Neural cell (in vitro differentiated cells): ENCODE measurements at regions not wholly inside any gene's neighbourhood (a gene's known extent, or its start where the extent isn't known, plus 50 kb on each side); places are given as distances from the start of the nearest gene placed in this dataset.

ENCODE experiments used
- H2AFZ ChIP-seq: fragments of 200-600, 300-800 bp; sonication (generic), shearing (Covaris generic); 2 replicates; pipeline ENCODE4 v1.6.0; 2014; ENCODE audit warnings: low read depth, mild to moderate bottlenecking, antibody characterized with exemption, low read length, moderate library complexity
- H3F3A ChIP-seq: fragments of 200-600 bp; shearing (Covaris generic); 2 replicates; pipeline ENCODE4 v1.6.1; 2016; ENCODE audit warnings: mild to moderate bottlenecking, moderate library complexity, mixed read lengths, antibody characterized with exemption, low read length; ENCODE audit not compliant: insufficient read depth, poor library complexity, severe bottlenecking
- H3K27ac ChIP-seq: fragments of 200-600, 300-800 bp; sonication (generic), shearing (Covaris generic); 2 replicates; pipeline ENCODE4 v1.5.1; 2014; ENCODE audit warnings: mild to moderate bottlenecking, low read length, moderate library complexity
- H3K27me3 ChIP-seq: fragments of 300-800, 200-600 bp; sonication (generic), shearing (Covaris generic); 2 replicates; pipeline ENCODE4 v1.6.0; 2014; ENCODE audit warnings: mild to moderate bottlenecking, low read depth, low read length, moderate library complexity; ENCODE audit not compliant: insufficient read depth
- H3K36me3 ChIP-seq: fragments of 300-800, 200-600 bp; sonication (generic), shearing (Covaris generic); 2 replicates; pipeline ENCODE4 v1.5.1; 2014; ENCODE audit warnings: mild to moderate bottlenecking, antibody characterized with exemption, low read length, moderate library complexity; ENCODE audit not compliant: insufficient read depth
- H3K4me2 ChIP-seq: fragments of 300-800, 200-600 bp; sonication (generic), shearing (Covaris generic); 2 replicates; pipeline ENCODE4 v1.6.0; 2014; ENCODE audit warnings: mild to moderate bottlenecking, low read length
- H3K4me3 ChIP-seq: fragments of 300-800, 200-600 bp; sonication (generic), shearing (Covaris generic); 2 replicates; pipeline ENCODE4 v1.5.1; 2014; ENCODE audit warnings: mild to moderate bottlenecking, low read length, moderate library complexity
- H3K79me2 ChIP-seq: fragments of 200-600 bp; shearing (Covaris generic); replicated peaks from 2 replicates; pipeline ENCODE4 v1.6.0; 2014; ENCODE audit warnings: mild to moderate bottlenecking, low read length, moderate library complexity; ENCODE audit not compliant: insufficient read depth
- H3K9ac ChIP-seq: fragments of 300-800, 200-600 bp; sonication (generic), shearing (Covaris generic); 2 replicates; pipeline ENCODE4 v1.6.1; 2016; ENCODE audit warnings: mild to moderate bottlenecking, low read length, mixed read lengths
- H3K9me2 ChIP-seq: fragments of 200-600 bp; shearing (Covaris generic); 2 replicates; pipeline ENCODE4 v1.6.1; 2016; ENCODE audit warnings: mild to moderate bottlenecking, low read length, mixed read lengths; ENCODE audit not compliant: insufficient read depth
- H3K9me3 ChIP-seq: fragments of 200-600, 300-800 bp; sonication (generic), shearing (Covaris generic); 2 replicates; pipeline ENCODE4 v1.6.1; 2016; ENCODE audit warnings: mild to moderate bottlenecking, mixed run types, low read length, moderate library complexity, mixed read lengths
- H4K20me1 ChIP-seq: fragments of 200-600 bp; shearing (Covaris generic); 2 replicates; pipeline ENCODE4 v1.6.1; 2016; ENCODE audit warnings: mild to moderate bottlenecking, mixed run types; ENCODE audit not compliant: insufficient read depth
- EP300 ChIP-seq: fragments of 450-650 bp; conservative IDR thresholded peaks from 2 replicates; pipeline ENCODE4 v1.6.1; 2014; ENCODE audit warnings: antibody characterized with exemption, mild to moderate bottlenecking, moderate library complexity; ENCODE audit not compliant: poor library complexity, severe bottlenecking
- EZH2 ChIP-seq: fragments of 200-600, 300-800 bp; shearing (Covaris generic), sonication (generic); IDR thresholded peaks from 2 replicates; pipeline ENCODE4 v1.6.1; 2014; ENCODE audit warnings: antibody characterized with exemption, low read length, borderline replicate concordance, mild to moderate bottlenecking; ENCODE audit not compliant: insufficient read depth, poor library complexity, severe bottlenecking
- MXI1 ChIP-seq: fragments of 450-650 bp; conservative IDR thresholded peaks from 2 replicates; pipeline ENCODE4 v1.6.1; 2014; ENCODE audit warnings: antibody characterized with exemption, mild to moderate bottlenecking; ENCODE audit not compliant: poor library complexity, severe bottlenecking
- POLR2AphosphoS5 ChIP-seq: IDR thresholded peaks from 2 replicates; pipeline ENCODE4 v1.6.1; 2012
- RAD21 ChIP-seq: fragments of 450-650 bp; conservative IDR thresholded peaks from 2 replicates; pipeline ENCODE4 v1.6.1; 2014; ENCODE audit warnings: antibody characterized with exemption, mild to moderate bottlenecking, moderate library complexity
- SMC3 ChIP-seq: fragments of 450-650 bp; conservative IDR thresholded peaks from 2 replicates; pipeline ENCODE4 v1.6.1; 2014; ENCODE audit warnings: antibody characterized with exemption, mild to moderate bottlenecking, moderate library complexity; ENCODE audit not compliant: poor library complexity
- TAF1 ChIP-seq: IDR thresholded peaks from 2 replicates; pipeline ENCODE4 v1.6.1; 2012; ENCODE audit warnings: low read depth
- TF ChIP-seq, protein P1 (sequence below): IDR thresholded peaks from 2 replicates; pipeline ENCODE4 v1.6.1; 2012; ENCODE audit warnings: borderline replicate concordance
- TF ChIP-seq, protein P2 (sequence below): fragments of 450-650 bp; IDR thresholded peaks from 2 replicates; pipeline ENCODE4 v1.5.1; 2014; ENCODE audit warnings: antibody characterized with exemption, mild to moderate bottlenecking, moderate library complexity; ENCODE audit not compliant: poor library complexity, severe bottlenecking

DNA sequence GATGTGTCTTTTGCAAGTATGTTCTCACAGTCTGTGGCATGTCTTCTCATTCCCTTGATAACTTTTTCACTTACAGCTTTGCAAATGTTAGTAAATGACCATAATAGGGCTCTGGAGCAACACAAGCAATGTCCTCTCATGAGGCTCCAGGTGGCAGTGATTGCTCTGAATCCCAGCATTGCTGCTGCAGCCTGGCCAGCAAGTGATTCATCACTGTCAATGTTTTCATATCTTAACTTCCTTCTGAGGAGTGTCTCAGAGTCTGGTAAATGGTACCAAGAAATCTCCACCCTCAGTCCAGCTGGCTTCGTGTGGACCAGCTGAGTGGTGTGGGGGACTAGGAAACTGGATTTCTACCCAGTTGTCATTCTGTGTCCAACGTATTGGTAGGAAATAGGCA, 139.6 kb downstream of the MYLK4 start:
- Histone ChIP-seq H3F3A (no peaks in the 10 kb centered on the region), H3K27ac (no peak overlapping the region), H3K4me3 (no peak overlapping the region), H3K79me2 (no peaks in the 10 kb centered on the region), H3K36me3 (no peaks in the 10 kb centered on the region), H2AFZ (no peak overlapping the region), H4K20me1 (no peaks in the 10 kb centered on the region), H3K4me2 (no peak overlapping the region), H3K9me2 (no peaks in the 10 kb centered on the region), H3K9ac (no peak overlapping the region), H3K27me3 (no peaks in the 10 kb centered on the region), H3K9me3 (no peaks in the 10 kb centered on the region)
- TF ChIP-seq RAD21, result no peak
- no peak for TF ChIP-seq EP300
- TF ChIP-seq TAF1, result no peak
- no peak for TF ChIP-seq SMC3
- TF ChIP-seq POLR2AphosphoS5, result no peak
- TF ChIP-seq, protein P1, sequence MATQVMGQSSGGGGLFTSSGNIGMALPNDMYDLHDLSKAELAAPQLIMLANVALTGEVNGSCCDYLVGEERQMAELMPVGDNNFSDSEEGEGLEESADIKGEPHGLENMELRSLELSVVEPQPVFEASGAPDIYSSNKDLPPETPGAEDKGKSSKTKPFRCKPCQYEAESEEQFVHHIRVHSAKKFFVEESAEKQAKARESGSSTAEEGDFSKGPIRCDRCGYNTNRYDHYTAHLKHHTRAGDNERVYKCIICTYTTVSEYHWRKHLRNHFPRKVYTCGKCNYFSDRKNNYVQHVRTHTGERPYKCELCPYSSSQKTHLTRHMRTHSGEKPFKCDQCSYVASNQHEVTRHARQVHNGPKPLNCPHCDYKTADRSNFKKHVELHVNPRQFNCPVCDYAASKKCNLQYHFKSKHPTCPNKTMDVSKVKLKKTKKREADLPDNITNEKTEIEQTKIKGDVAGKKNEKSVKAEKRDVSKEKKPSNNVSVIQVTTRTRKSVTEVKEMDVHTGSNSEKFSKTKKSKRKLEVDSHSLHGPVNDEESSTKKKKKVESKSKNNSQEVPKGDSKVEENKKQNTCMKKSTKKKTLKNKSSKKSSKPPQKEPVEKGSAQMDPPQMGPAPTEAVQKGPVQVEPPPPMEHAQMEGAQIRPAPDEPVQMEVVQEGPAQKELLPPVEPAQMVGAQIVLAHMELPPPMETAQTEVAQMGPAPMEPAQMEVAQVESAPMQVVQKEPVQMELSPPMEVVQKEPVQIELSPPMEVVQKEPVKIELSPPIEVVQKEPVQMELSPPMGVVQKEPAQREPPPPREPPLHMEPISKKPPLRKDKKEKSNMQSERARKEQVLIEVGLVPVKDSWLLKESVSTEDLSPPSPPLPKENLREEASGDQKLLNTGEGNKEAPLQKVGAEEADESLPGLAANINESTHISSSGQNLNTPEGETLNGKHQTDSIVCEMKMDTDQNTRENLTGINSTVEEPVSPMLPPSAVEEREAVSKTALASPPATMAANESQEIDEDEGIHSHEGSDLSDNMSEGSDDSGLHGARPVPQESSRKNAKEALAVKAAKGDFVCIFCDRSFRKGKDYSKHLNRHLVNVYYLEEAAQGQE, result no peak
- no peak for TF ChIP-seq EZH2
- TF ChIP-seq MXI1, result no peak
- TF ChIP-seq, protein P2, sequence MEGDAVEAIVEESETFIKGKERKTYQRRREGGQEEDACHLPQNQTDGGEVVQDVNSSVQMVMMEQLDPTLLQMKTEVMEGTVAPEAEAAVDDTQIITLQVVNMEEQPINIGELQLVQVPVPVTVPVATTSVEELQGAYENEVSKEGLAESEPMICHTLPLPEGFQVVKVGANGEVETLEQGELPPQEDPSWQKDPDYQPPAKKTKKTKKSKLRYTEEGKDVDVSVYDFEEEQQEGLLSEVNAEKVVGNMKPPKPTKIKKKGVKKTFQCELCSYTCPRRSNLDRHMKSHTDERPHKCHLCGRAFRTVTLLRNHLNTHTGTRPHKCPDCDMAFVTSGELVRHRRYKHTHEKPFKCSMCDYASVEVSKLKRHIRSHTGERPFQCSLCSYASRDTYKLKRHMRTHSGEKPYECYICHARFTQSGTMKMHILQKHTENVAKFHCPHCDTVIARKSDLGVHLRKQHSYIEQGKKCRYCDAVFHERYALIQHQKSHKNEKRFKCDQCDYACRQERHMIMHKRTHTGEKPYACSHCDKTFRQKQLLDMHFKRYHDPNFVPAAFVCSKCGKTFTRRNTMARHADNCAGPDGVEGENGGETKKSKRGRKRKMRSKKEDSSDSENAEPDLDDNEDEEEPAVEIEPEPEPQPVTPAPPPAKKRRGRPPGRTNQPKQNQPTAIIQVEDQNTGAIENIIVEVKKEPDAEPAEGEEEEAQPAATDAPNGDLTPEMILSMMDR, result no peak

DNA sequence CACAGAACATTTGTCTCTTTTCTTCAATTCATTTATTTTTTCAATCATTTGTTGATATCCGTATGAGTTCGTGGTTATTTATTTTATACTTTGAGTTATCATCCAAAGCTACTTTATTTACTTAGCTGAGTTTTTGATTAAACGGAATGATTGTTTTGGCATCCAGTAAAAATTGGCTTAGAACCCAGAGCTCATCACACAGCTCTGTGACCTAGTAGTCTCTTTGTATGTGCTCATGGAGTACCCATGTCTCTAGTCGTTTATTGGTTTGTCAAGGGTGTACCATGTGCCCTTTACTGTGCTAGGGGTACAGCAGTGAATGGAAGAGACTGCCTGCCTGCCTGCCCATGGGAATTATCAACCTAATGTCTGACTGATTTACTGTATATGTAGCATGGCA, 142.2 kb downstream of the MYLK4 start:
- H3K4me2 ChIP-seq, result no peak overlapping the region
- TF ChIP-seq MXI1, result no peak
- no peak for TF ChIP-seq TAF1
- no peak for TF ChIP-seq POLR2AphosphoS5
- TF ChIP-seq SMC3, result no peak
- TF ChIP-seq RAD21, result no peak
- TF ChIP-seq EP300, result no peak
- TF ChIP-seq, protein P1, result no peak
- no peak for TF ChIP-seq EZH2
- TF ChIP-seq, protein P2, result no peak
- no peaks in the 10 kb centered on the region for H3K9me2 ChIP-seq
- no peak overlapping the region for H2AFZ ChIP-seq
- no peak overlapping the region for H3K4me3 ChIP-seq
- no peaks in the 10 kb centered on the region for H3K9me3 ChIP-seq
- no peaks in the 10 kb centered on the region for H4K20me1 ChIP-seq
- no peaks in the 10 kb centered on the region for H3F3A ChIP-seq
- H3K79me2 ChIP-seq, result no peaks in the 10 kb centered on the region
- H3K36me3 ChIP-seq, result no peaks in the 10 kb centered on the region
- no peaks in the 10 kb centered on the region for H3K27me3 ChIP-seq
- H3K27ac ChIP-seq, result no peak overlapping the region
- no peak overlapping the region for H3K9ac ChIP-seq
